Keratinocyte (primary cell): ENCODE measurements at regions not wholly inside any gene's neighbourhood (a gene's known extent, or its start where the extent isn't known, plus 50 kb on each side); places are given as distances from the start of the nearest gene placed in this dataset.

Experiments used
- DNase-seq: peaks from one replicate; pipeline ENCODE4 v3.0.0-alpha.2; 2011; ENCODE audit warnings: low read depth, missing footprints, low spot score
- FAIRE-seq: peaks from 2 replicates; lab custom pipeline; 2011; peaks lifted over from hg19 to GRCh38; lab: Jason Lieb, UNC
- H2AFZ ChIP-seq: 2 replicates; pipeline ENCODE4 v1.6.0; 2012; ENCODE audit warnings: low read length, control low read depth, inconsistent platforms; ENCODE audit not compliant: control insufficient read depth
- H3K27ac ChIP-seq: 2 replicates; pipeline ENCODE4 v1.5.1; 2011; ENCODE audit warnings: low read length; ENCODE audit not compliant: control insufficient read depth, insufficient read depth
- H3K27me3 ChIP-seq: 3 replicates; pipeline ENCODE4 v1.6.0; 2011; ENCODE audit warnings: low read length; ENCODE audit not compliant: control insufficient read depth, insufficient read depth; ENCODE audit errors: extremely low read depth
- H3K36me3 ChIP-seq, 2 experiments: 2 replicates in 1 of 2; 3 replicates in 1 of 2; pipeline ENCODE4 v1.5.1; 2011; ENCODE audit warnings: low read length in 2 of 2, mild to moderate bottlenecking in 1 of 2; ENCODE audit not compliant: control insufficient read depth in 2 of 2, insufficient read depth in 2 of 2; ENCODE audit errors: extremely low read depth in 1 of 2
- H3K4me1 ChIP-seq: 3 replicates; pipeline ENCODE4 v1.5.1; 2011; ENCODE audit warnings: low read length; ENCODE audit not compliant: control insufficient read depth, insufficient read depth; ENCODE audit errors: extremely low read depth
- H3K4me2 ChIP-seq: 3 replicates; pipeline ENCODE4 v1.6.0; 2011; ENCODE audit warnings: low read depth, low read length; ENCODE audit not compliant: control insufficient read depth, insufficient read depth; ENCODE audit errors: extremely low read depth
- H3K4me3 ChIP-seq, 3 experiments: fragments of 200-600 bp in 1 of 3; sonication (generic) in 1 of 3; 2 replicates in 2 of 3; 3 replicates in 1 of 3; pipeline ENCODE4 v1.5.1; 2011 to 2016; ENCODE audit warnings: low read length in 3 of 3, mild to moderate bottlenecking in 3 of 3, control low read depth in 2 of 3, inconsistent platforms in 1 of 3, low read depth in 1 of 3, mixed read lengths in 1 of 3, mixed run types in 1 of 3, moderate library complexity in 1 of 3; ENCODE audit not compliant: control insufficient read depth in 2 of 3, insufficient read depth in 2 of 3; ENCODE audit errors: extremely low read depth in 1 of 3
- H3K79me2 ChIP-seq: 2 replicates; pipeline ENCODE4 v1.6.0; 2012; ENCODE audit warnings: low read length; ENCODE audit not compliant: control insufficient read depth, insufficient read depth
- H3K9ac ChIP-seq: 3 replicates; pipeline ENCODE4 v1.6.0; 2011; ENCODE audit warnings: low read length; ENCODE audit not compliant: control insufficient read depth, insufficient read depth; ENCODE audit errors: extremely low read depth
- H3K9me1 ChIP-seq: 3 replicates; pipeline ENCODE4 v1.6.0; 2011; ENCODE audit warnings: low read length; ENCODE audit not compliant: control insufficient read depth, insufficient read depth; ENCODE audit errors: extremely low read depth
- H3K9me3 ChIP-seq: 2 replicates; pipeline ENCODE4 v1.5.1; 2012; ENCODE audit warnings: low read depth, low read length; ENCODE audit not compliant: control insufficient read depth
- H4K20me1 ChIP-seq: 3 replicates; pipeline ENCODE4 v1.6.0; 2011; ENCODE audit warnings: low read length; ENCODE audit not compliant: control insufficient read depth, insufficient read depth; ENCODE audit errors: extremely low read depth
- EZH2 ChIP-seq: IDR thresholded peaks from one replicate; pipeline ENCODE4 v1.6.1; 2012; ENCODE audit warnings: inconsistent platforms, mild to moderate bottlenecking, low read length, moderate library complexity
- dilution Hi-C: fragments of 300-500 bp; cut with MboI; formaldehyde crosslinking; loops from one replicate; pipeline ENCODE4 v1.7.0; 2020; ENCODE audit warnings: low sequenced_read_pairs; ENCODE audit not compliant: extremely low pct_ligation_motif_present
- TF ChIP-seq, protein P1 (sequence below), 3 experiments: IDR thresholded peaks in 1 of 3; conservative IDR thresholded peaks in 1 of 3; optimal IDR thresholded peaks in 1 of 3; 2 replicates in 2 of 3; 3 replicates in 1 of 3; pipeline versions ENCODE3 to v1.5.1; 2011; ENCODE audit warnings: low read length in 3 of 3, mild to moderate bottlenecking in 3 of 3, moderate library complexity in 2 of 3, control low read depth in 1 of 3, inconsistent platforms in 1 of 3; ENCODE audit not compliant: insufficient read depth in 2 of 3; ENCODE audit errors: extremely low read depth in 1 of 3

GRCh38 chr7:53638517-53638916 lies 603.1 kb downstream of the POM121L12 start:
- H2AFZ ChIP-seq: no peak overlapping the region
- H3K36me3 ChIP-seq: no peaks in the 10 kb centered on the region
- no peak for FAIRE-seq
- DNase-seq: no peak
- H3K27ac ChIP-seq: no peak overlapping the region
- H3K4me3 ChIP-seq: no peak overlapping the region
- no peaks in the 10 kb centered on the region for H3K79me2 ChIP-seq
- H3K9ac ChIP-seq: no peak overlapping the region
- H3K27me3 ChIP-seq: no peaks in the 10 kb centered on the region
- no peaks in the 10 kb centered on the region for H3K9me1 ChIP-seq
- no peaks in the 10 kb centered on the region for H3K4me1 ChIP-seq
- dilution Hi-C loops: no loop called here
- TF ChIP-seq, protein P1, sequence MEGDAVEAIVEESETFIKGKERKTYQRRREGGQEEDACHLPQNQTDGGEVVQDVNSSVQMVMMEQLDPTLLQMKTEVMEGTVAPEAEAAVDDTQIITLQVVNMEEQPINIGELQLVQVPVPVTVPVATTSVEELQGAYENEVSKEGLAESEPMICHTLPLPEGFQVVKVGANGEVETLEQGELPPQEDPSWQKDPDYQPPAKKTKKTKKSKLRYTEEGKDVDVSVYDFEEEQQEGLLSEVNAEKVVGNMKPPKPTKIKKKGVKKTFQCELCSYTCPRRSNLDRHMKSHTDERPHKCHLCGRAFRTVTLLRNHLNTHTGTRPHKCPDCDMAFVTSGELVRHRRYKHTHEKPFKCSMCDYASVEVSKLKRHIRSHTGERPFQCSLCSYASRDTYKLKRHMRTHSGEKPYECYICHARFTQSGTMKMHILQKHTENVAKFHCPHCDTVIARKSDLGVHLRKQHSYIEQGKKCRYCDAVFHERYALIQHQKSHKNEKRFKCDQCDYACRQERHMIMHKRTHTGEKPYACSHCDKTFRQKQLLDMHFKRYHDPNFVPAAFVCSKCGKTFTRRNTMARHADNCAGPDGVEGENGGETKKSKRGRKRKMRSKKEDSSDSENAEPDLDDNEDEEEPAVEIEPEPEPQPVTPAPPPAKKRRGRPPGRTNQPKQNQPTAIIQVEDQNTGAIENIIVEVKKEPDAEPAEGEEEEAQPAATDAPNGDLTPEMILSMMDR (optimal IDR thresholded peaks at IDR 0.05 in 1 of 3, IDR thresholded peaks at IDR 0.05 in 1 of 3, conservative IDR thresholded peaks at IDR 0.05 in 1 of 3; ENCODE audit: extremely low read depth in 1 of 3, insufficient read depth in 2 of 3, low read length in 3 of 3): no peak
- TF ChIP-seq EZH2: no peak
- no peak overlapping the region for H3K4me2 ChIP-seq
- no peaks in the 10 kb centered on the region for H3K9me3 ChIP-seq
- no peaks in the 10 kb centered on the region for H4K20me1 ChIP-seq

GRCh38 chr7:53641091-53641490 lies 605.7 kb downstream of the POM121L12 start:
- H3K36me3 ChIP-seq: no peaks in the 10 kb centered on the region
- dilution Hi-C loops: no loop called here
- H3K9me3 ChIP-seq: no peaks in the 10 kb centered on the region
- no peaks in the 10 kb centered on the region for H4K20me1 ChIP-seq
- no peak for FAIRE-seq
- no peaks in the 10 kb centered on the region for H3K27me3 ChIP-seq
- no peak overlapping the region for H2AFZ ChIP-seq
- no peaks in the 10 kb centered on the region for H3K9me1 ChIP-seq
- no peaks in the 10 kb centered on the region for H3K4me1 ChIP-seq
- H3K79me2 ChIP-seq: no peaks in the 10 kb centered on the region
- H3K4me2 ChIP-seq: no peak overlapping the region
- DNase-seq: no peak
- TF ChIP-seq, protein P1 (optimal IDR thresholded peaks at IDR 0.05 in 1 of 3, IDR thresholded peaks at IDR 0.05 in 1 of 3, conservative IDR thresholded peaks at IDR 0.05 in 1 of 3; ENCODE audit: extremely low read depth in 1 of 3, insufficient read depth in 2 of 3, low read length in 3 of 3): no peak
- TF ChIP-seq EZH2: no peak
- H3K27ac ChIP-seq: no peak overlapping the region
- no peak overlapping the region for H3K4me3 ChIP-seq
- no peak overlapping the region for H3K9ac ChIP-seq
